Type B pancreatic cell (in vitro differentiated cells): ENCODE measurements at regions not wholly inside any gene's neighbourhood (a gene's known extent, or its start where the extent isn't known, plus 50 kb on each side); places are given as distances from the start of the nearest gene placed in this dataset.

Source experiments
- DNase-seq: peaks from one replicate; pipeline ENCODE4 v3.0.0; 2021; ENCODE audit warnings: mixed read lengths; ENCODE audit not compliant: unreplicated experiment; ENCODE audit errors: extremely low spot score
- H3K27ac Mint-ChIP-seq: 2 replicates; pipeline ENCODE4 v1.8.0; 2021; ENCODE audit warnings: mild to moderate bottlenecking, mixed read lengths
- H3K27me3 Mint-ChIP-seq: 2 replicates; pipeline ENCODE4 v1.8.0; 2021; ENCODE audit warnings: mixed read lengths
- H3K36me3 Mint-ChIP-seq: 2 replicates; pipeline ENCODE4 v1.8.0; 2021; ENCODE audit warnings: mixed read lengths
- H3K4me1 Mint-ChIP-seq: one replicate; pipeline ENCODE4 v1.8.0; 2021; ENCODE audit warnings: mixed read lengths; ENCODE audit not compliant: unreplicated experiment
- H3K4me3 Mint-ChIP-seq: 2 replicates; pipeline ENCODE4 v1.8.0; 2021; ENCODE audit warnings: mild to moderate bottlenecking, mixed read lengths
- H3K9me3 Mint-ChIP-seq: 2 replicates; pipeline ENCODE4 v1.8.0; 2021; ENCODE audit warnings: mixed read lengths
- CTCF ChIP-seq: fragments of 200-600 bp; sonication (generic); conservative IDR thresholded peaks from 2 replicates; pipeline ENCODE4 v1.5.0; 2021; ENCODE audit warnings: antibody characterized with exemption, mild to moderate bottlenecking

- DNase-seq, result no peak
- H3K4me3 Mint-ChIP-seq, result no peak overlapping the region
- H3K36me3 Mint-ChIP-seq, result peaks cover 4% of the 10 kb centered on the region
- no peak for TF ChIP-seq CTCF
- no peak overlapping the region for H3K27ac Mint-ChIP-seq
- H3K27me3 Mint-ChIP-seq, result no peaks in the 10 kb centered on the region
- peaks cover 5% of the 10 kb centered on the region for H3K9me3 Mint-ChIP-seq
- H3K4me1 Mint-ChIP-seq, result peaks cover 31% of the 10 kb centered on the region
Measured at GRCh38 chr6:48567016-48567415, 456.0 kb upstream of the PTCHD4 start.

GRCh38 chr6:48564036-48564820, 453.2 kb upstream of the PTCHD4 start:
- no peak for TF ChIP-seq CTCF
- Mint-ChIP-seq H3K9me3 (peaks cover 5% of the 10 kb centered on the region), H3K36me3 (peaks cover 4% of the 10 kb centered on the region), H3K4me1 (peaks cover 25% of the 10 kb centered on the region), H3K4me3 (no peak overlapping the region), H3K27ac (no peak overlapping the region), H3K27me3 (no peaks in the 10 kb centered on the region)
- no peak for DNase-seq

DNA sequence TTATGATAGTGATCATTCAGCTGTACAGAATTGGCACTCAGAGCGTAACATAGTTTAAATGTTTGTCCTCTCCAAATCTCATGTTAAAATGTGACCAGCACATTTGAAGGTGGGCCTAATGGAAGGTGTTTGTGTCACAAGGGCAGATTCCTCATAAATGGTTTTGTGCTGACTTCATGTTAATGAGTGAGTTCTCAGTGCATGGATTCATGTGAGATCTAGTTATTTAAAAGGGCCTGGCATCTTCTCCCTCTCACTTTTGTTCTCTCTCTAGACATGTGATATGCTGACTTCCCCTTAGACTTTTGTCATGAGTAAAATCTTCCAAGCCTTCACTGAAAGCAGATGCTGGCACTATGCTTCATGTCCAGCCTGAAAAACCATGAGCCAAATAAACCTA, 452.4 kb upstream of the PTCHD4 start:
- peaks cover 5% of the 10 kb centered on the region for H3K9me3 Mint-ChIP-seq
- H3K4me1 Mint-ChIP-seq, result peaks cover 17% of the 10 kb centered on the region
- H3K4me3 Mint-ChIP-seq, result no peak overlapping the region
- H3K27ac Mint-ChIP-seq, result no peak overlapping the region
- H3K27me3 Mint-ChIP-seq, result no peaks in the 10 kb centered on the region
- TF ChIP-seq CTCF, result no peak
- DNase-seq, result no peak
- peaks cover 4% of the 10 kb centered on the region for H3K36me3 Mint-ChIP-seq

DNA sequence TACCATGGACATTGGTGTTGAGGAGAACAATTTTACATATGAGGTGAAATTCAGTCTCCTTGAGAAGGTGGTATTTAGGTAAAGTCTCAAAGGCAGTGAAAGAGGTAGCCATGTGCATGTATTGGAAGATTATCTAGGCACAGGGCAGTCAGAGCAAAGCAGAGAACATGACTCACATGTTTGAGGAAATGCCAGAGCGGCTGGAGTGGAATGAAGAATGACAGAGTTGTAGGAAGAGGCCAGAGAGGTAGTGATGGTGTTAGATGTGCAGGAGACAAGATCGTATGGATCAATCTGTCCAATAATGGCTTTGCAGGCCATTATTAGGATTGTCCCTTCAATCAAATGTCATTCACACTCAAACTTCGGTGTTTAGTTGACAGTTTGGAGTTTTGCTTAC, 449.4 kb upstream of the PTCHD4 start:
- no peak for TF ChIP-seq CTCF
- no peaks in the 10 kb centered on the region for H3K27me3 Mint-ChIP-seq
- H3K9me3 Mint-ChIP-seq, result no peaks in the 10 kb centered on the region
- H3K4me3 Mint-ChIP-seq, result no peak overlapping the region
- peaks cover 8% of the 10 kb centered on the region for H3K4me1 Mint-ChIP-seq
- no peak for DNase-seq
- no peak overlapping the region for H3K27ac Mint-ChIP-seq
- no peaks in the 10 kb centered on the region for H3K36me3 Mint-ChIP-seq

- DNase-seq, result no peak
- Mint-ChIP-seq H3K27me3 (peaks cover 6% of the 10 kb centered on the region), H3K9me3 (no peaks in the 10 kb centered on the region), H3K27ac (no peak overlapping the region), H3K4me1 (no peaks in the 10 kb centered on the region), H3K4me3 (no peak overlapping the region), H3K36me3 (no peaks in the 10 kb centered on the region)
- no peak for TF ChIP-seq CTCF
Measured at GRCh38 chr6:48553467-48554189, 442.6 kb upstream of the PTCHD4 start.
